ENCODE measurements at regions not wholly inside any gene's neighbourhood (a gene's known extent, or its start where the extent isn't known, plus 50 kb on each side); places are given as distances from the start of the nearest gene placed in this dataset.

DNA sequence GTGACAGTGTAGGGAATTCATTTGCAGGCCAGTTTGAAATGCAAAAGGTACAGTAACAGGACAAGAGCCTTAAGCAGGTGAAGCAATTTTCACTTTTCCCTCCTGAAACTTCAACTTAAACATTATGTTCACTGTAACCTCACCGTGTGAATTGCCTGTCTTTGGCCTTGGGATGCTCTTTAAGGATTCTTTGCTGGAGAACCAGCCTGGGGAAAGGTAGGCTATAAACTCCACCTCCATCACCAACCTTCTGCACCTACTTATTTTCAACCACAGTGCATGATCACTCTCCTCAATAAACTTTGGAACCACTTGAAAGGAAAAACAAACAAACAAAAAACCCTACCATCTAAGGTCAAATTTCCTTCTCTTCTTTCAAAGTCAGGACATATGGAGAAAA lies 300.5 kb downstream of the TLE1 start:
- Histone ChIP-seq H3K4me1 (no peaks in the 10 kb centered on the region), H3K9me3 (no peaks in the 10 kb centered on the region), H3K27me3 (no peaks in the 10 kb centered on the region), H3K36me3 (replicated peaks in 1 of 2; ENCODE audit: insufficient read depth in 1 of 2, low read depth in 2 of 2) (no peaks in the 10 kb centered on the region), H3K27ac (no peak overlapping the region), H3K4me3 (no peak overlapping the region)
- WGBS, 2 donors: 63 to 90% methylated on average over 1 of the region's 1 CpG
- intact Hi-C loops (cut with DNase I): no loop called here
- no peak for ATAC-seq
- DNase-seq: no peak
- no peak for TF ChIP-seq POLR2A (IDR thresholded peaks at IDR 0.05)
- TF ChIP-seq, protein P1, sequence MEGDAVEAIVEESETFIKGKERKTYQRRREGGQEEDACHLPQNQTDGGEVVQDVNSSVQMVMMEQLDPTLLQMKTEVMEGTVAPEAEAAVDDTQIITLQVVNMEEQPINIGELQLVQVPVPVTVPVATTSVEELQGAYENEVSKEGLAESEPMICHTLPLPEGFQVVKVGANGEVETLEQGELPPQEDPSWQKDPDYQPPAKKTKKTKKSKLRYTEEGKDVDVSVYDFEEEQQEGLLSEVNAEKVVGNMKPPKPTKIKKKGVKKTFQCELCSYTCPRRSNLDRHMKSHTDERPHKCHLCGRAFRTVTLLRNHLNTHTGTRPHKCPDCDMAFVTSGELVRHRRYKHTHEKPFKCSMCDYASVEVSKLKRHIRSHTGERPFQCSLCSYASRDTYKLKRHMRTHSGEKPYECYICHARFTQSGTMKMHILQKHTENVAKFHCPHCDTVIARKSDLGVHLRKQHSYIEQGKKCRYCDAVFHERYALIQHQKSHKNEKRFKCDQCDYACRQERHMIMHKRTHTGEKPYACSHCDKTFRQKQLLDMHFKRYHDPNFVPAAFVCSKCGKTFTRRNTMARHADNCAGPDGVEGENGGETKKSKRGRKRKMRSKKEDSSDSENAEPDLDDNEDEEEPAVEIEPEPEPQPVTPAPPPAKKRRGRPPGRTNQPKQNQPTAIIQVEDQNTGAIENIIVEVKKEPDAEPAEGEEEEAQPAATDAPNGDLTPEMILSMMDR (IDR thresholded peaks at IDR 0.05): no peak

DNA sequence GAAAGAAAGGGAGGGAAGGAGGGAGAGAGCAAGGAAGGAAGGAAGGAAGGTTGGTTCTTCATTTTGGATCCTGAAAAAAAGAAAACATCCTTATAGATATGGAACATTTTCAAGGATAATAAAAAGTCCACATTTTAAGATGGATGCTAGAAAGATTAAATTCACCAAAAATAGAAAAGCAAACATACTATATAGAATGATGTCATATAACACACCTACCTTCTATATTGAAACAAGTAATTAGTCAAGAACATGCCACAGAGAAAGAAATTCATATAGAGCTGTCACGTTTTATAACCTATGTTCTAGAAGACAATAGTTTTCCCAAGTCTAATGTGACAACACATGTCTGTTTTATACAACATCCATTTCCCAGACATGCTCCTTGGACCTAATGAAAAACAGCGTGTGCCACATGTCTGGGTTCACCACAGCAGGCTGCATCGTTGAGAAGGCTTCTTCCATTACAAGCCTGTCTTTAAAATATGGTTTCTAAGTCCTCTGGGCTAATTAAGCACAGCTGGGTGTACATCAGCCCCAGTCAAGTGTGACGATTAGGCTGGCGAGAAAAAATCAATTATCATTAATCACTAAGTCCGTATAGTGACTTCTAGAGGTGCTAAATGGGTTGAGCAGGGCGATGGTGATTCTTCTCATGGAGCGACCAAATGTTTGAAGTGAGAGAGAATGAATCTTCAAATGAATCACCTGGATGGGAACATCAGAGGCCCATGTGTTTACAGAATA lies 301.8 kb downstream of the TLE1 start:
- Histone ChIP-seq H3K27ac (no peak overlapping the region), H3K4me1 (no peaks in the 10 kb centered on the region), H3K36me3 (replicated peaks in 1 of 2; ENCODE audit: insufficient read depth in 1 of 2, low read depth in 2 of 2) (no peaks in the 10 kb centered on the region), H3K27me3 (no peaks in the 10 kb centered on the region), H3K4me3 (no peak overlapping the region), H3K9me3 (no peaks in the 10 kb centered on the region)
- TF ChIP-seq POLR2A (IDR thresholded peaks at IDR 0.05): no peak
- TF ChIP-seq, protein P1 (IDR thresholded peaks at IDR 0.05): no peak
- no peak for ATAC-seq
- WGBS, 2 donors: 39 to 52% methylated on average over 8 of the region's 8 CpGs
- intact Hi-C loops (cut with DNase I): no loop called here
- DNase-seq: no peak

DNA sequence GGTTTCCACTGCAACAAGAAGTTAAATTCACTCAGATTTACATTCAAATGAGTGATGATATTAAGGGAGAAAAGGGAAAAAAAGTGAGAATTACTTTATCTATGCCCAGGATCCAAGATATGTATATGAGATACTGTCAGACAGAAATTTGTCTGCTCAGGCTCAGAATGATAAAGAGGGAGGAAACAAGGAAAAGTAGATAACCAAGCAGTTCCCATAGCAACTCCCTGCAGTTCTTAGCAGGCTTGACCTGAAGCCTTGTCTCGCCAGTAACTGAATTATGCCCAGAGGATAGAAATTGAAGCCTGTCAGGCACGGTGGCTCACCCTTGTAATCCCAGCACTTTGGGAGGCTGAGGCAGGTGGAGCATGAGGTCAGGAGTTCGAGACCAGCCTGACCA lies 304.4 kb downstream of the TLE1 start:
- Histone ChIP-seq H3K4me1 (no peaks in the 10 kb centered on the region), H3K36me3 (replicated peaks in 1 of 2; ENCODE audit: insufficient read depth in 1 of 2, low read depth in 2 of 2) (no peaks in the 10 kb centered on the region), H3K27ac (no peak overlapping the region), H3K9me3 (no peaks in the 10 kb centered on the region), H3K4me3 (no peak overlapping the region), H3K27me3 (no peaks in the 10 kb centered on the region)
- 51 to 58% methylated on average over 3 of the region's 3 CpGs for WGBS, 2 donors
- intact Hi-C loops (cut with DNase I): no loop called here
- DNase-seq (no peak), ATAC-seq (no peak)
- TF ChIP-seq, protein P1 (IDR thresholded peaks at IDR 0.05): no peak
- no peak for TF ChIP-seq POLR2A (IDR thresholded peaks at IDR 0.05)

DNA sequence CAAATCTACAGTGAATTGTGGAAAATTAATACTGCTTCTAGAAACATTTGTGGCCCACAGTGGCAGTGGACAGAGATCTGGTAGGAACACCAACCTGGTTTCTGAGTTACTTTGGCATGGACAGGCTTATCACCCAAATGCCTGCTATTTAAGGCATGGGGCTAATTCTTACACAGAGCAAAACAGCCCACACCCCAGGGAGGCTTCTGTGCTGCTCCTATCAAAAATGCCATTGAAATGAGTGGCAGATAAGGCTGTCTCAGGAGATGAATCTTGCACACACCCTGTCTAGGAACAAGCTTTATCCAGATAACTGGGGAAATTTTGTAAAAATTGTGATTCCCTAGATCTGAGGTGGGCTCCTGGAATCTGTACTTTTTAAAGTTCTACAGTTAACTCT lies 307.1 kb downstream of the TLE1 start:
- intact Hi-C loops (cut with DNase I): no loop called here
- Histone ChIP-seq H3K27ac (no peak overlapping the region), H3K4me1 (no peaks in the 10 kb centered on the region), H3K36me3 (replicated peaks in 1 of 2; ENCODE audit: insufficient read depth in 1 of 2, low read depth in 2 of 2) (no peaks in the 10 kb centered on the region), H3K9me3 (no peaks in the 10 kb centered on the region), H3K27me3 (no peaks in the 10 kb centered on the region), H3K4me3 (no peak overlapping the region)
- no peak for DNase-seq
- TF ChIP-seq, protein P1 (IDR thresholded peaks at IDR 0.05): no peak
- no peak for TF ChIP-seq POLR2A (IDR thresholded peaks at IDR 0.05)
- no peak for ATAC-seq

DNA sequence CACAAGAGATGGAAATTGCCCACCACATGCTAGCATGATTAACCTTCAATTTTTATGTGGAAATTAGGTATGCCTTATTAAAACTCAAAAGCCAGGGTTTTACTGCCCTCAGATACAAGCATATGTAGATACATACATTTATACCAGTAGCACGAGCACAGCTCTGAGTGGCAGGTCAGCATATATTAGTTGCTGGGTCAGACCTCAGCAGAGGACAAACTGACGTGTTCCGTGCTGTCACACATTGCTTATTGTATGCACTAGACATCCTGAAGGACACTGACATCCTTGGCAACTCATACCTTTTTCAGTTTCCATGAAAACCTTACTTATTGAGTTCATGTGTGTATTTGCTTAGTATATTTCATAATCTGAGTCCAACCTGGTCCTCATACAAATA lies 307.7 kb downstream of the TLE1 start:
- no peak for DNase-seq
- Histone ChIP-seq H3K27me3 (no peaks in the 10 kb centered on the region), H3K4me3 (no peak overlapping the region), H3K36me3 (replicated peaks in 1 of 2; ENCODE audit: insufficient read depth in 1 of 2, low read depth in 2 of 2) (no peaks in the 10 kb centered on the region), H3K27ac (no peak overlapping the region), H3K9me3 (no peaks in the 10 kb centered on the region), H3K4me1 (no peaks in the 10 kb centered on the region)
- ATAC-seq: no peak
- no peak for TF ChIP-seq POLR2A (IDR thresholded peaks at IDR 0.05)
- TF ChIP-seq, protein P1 (IDR thresholded peaks at IDR 0.05): no peak
- 56 to 71% methylated on average over 3 of the region's 3 CpGs for WGBS, 2 donors
- intact Hi-C loops (cut with DNase I): no loop called here

Data from body of pancreas (tissue), 4 donors.